H1 (cell line): ENCODE measurements at regions not wholly inside any gene's neighbourhood (a gene's known extent, or its start where the extent isn't known, plus 50 kb on each side); places are given as distances from the start of the nearest gene placed in this dataset.

ENCODE experiments used
- CTCF ChIA-PET: fragments of 300-600 bp; sonication (Branson Sonifier 250); formaldehyde crosslinking; loops from one replicate; lab custom pipeline; 2021; ENCODE audit not compliant: partially characterized antibody; lab: Charles Lee
- POLR2A ChIA-PET: fragments of 300-600 bp; sonication (Branson Sonifier 250); formaldehyde crosslinking; loops from one replicate; lab custom pipeline; 2021; ENCODE audit warnings: inconsistent platforms; ENCODE audit not compliant: partially characterized antibody; lab: Charles Lee
- DNase-seq, 2 experiments: peaks; one replicate each; pipeline versions ENCODE4 v3.0.0 to v3.0.0-alpha.2; 2010 to 2022; ENCODE audit warnings: low spot score in 2 of 2, low read depth in 1 of 2, mixed read lengths in 1 of 2
- FAIRE-seq: peaks from 2 replicates; lab custom pipeline; 2011; peaks lifted over from hg19 to GRCh38; lab: Jason Lieb, UNC
- H2AFZ ChIP-seq: 2 replicates; pipeline ENCODE4 v1.8.1; 2012; ENCODE audit warnings: low read length, inconsistent platforms
- H2AK5ac ChIP-seq: 2 replicates; pipeline ENCODE4 v1.6.1; 2013; ENCODE audit warnings: low read depth, low read length
- H2BK120ac ChIP-seq: replicated peaks from 2 replicates; pipeline ENCODE3; 2013; ENCODE audit warnings: low read depth, low read length, inconsistent platforms
- H2BK12ac ChIP-seq: 2 replicates; pipeline ENCODE4 v1.6.1; 2013; ENCODE audit warnings: low read depth, low read length
- H2BK15ac ChIP-seq: 2 replicates; pipeline ENCODE4 v1.6.1; 2013; ENCODE audit warnings: low read length
- H2BK20ac ChIP-seq: 2 replicates; pipeline ENCODE4 v1.6.1; 2013; ENCODE audit warnings: low read length
- H2BK5ac ChIP-seq: 2 replicates; pipeline ENCODE4 v1.6.1; 2013; ENCODE audit warnings: low read depth, low read length
- H3K14ac ChIP-seq: 2 replicates; pipeline ENCODE4 v1.6.1; 2013; ENCODE audit warnings: inconsistent platforms; ENCODE audit not compliant: insufficient read length
- H3K18ac ChIP-seq: 2 replicates; pipeline ENCODE4 v1.6.1; 2013; ENCODE audit warnings: low read length; ENCODE audit errors: extremely low read depth
- H3K23ac ChIP-seq: 2 replicates; pipeline ENCODE4 v1.6.1; 2013; ENCODE audit warnings: inconsistent platforms; ENCODE audit not compliant: insufficient read length
- H3K23me2 ChIP-seq: 2 replicates; pipeline ENCODE4 v1.6.1; 2013; ENCODE audit warnings: low read depth, low read length
- H3K27ac ChIP-seq: 2 replicates; pipeline ENCODE4 v1.6.1; 2011; ENCODE audit warnings: low read depth, low read length, inconsistent platforms
- H3K27me3 ChIP-seq, 4 experiments: replicated peaks in 1 of 4; 1 replicate in 1 of 4; 2 replicates in 3 of 4; pipeline versions ENCODE4 v1.6.1 to v1.8.1; 2011 to 2013; ENCODE audit warnings: low read length in 3 of 4, mild to moderate bottlenecking in 3 of 4, inconsistent platforms in 2 of 4, mixed read lengths in 2 of 4, moderate library complexity in 1 of 4; ENCODE audit not compliant: control insufficient read depth in 3 of 4, insufficient read depth in 3 of 4; ENCODE audit errors: extremely low read depth in 1 of 4
- H3K36me3 ChIP-seq, 4 experiments: 2 replicates each; pipeline versions ENCODE4 v1.6.1 to v1.8.1; 2011 to 2013; ENCODE audit warnings: mild to moderate bottlenecking in 4 of 4, low read length in 3 of 4, moderate library complexity in 2 of 4, control low read depth in 1 of 4, inconsistent platforms in 1 of 4; ENCODE audit not compliant: insufficient read depth in 4 of 4, control insufficient read depth in 2 of 4
- H3K4ac ChIP-seq: replicated peaks from 2 replicates; pipeline ENCODE3; 2013; ENCODE audit warnings: low read length, low read depth, mixed read lengths, inconsistent platforms; ENCODE audit not compliant: insufficient read length
- H3K4me1 ChIP-seq, 4 experiments: replicated peaks in 1 of 4; 1 replicate in 1 of 4; 2 replicates in 3 of 4; pipeline versions ENCODE4 v1.6.1 to v1.8.1; 2011 to 2013; ENCODE audit warnings: low read length in 3 of 4, inconsistent platforms in 2 of 4, mixed read lengths in 1 of 4; ENCODE audit not compliant: insufficient read depth in 4 of 4, control insufficient read depth in 3 of 4
- H3K4me2 ChIP-seq, 2 experiments: 2 replicates each; pipeline versions ENCODE4 v1.6.1 to v1.8.1; 2011 to 2013; ENCODE audit warnings: low read depth in 2 of 2, low read length in 2 of 2, control low read depth in 1 of 2, inconsistent platforms in 1 of 2, mild to moderate bottlenecking in 1 of 2; ENCODE audit not compliant: insufficient read depth in 1 of 2
- H3K4me3 ChIP-seq, 4 experiments: fragments of 200-600, 300-600 bp in 1 of 4; sonication (generic), shearing (Covaris generic), sonication (Bioruptor Twin) in 1 of 4; 2 replicates each; pipeline versions ENCODE4 v1.5.1 to v1.8.1; 2011 to 2016; ENCODE audit warnings: low read length in 4 of 4, low read depth in 3 of 4, control low read depth in 2 of 4, inconsistent platforms in 2 of 4, mild to moderate bottlenecking in 2 of 4, mixed read lengths in 1 of 4, moderate library complexity in 1 of 4; ENCODE audit not compliant: insufficient read depth in 2 of 4; ENCODE audit errors: extremely low read depth in 1 of 4
- H3K56ac ChIP-seq: replicated peaks from 2 replicates; pipeline ENCODE3; 2013; ENCODE audit warnings: low read depth, mild to moderate bottlenecking, mixed read lengths, low read length, inconsistent platforms; ENCODE audit not compliant: insufficient read length
- H3K79me1 ChIP-seq: 2 replicates; pipeline ENCODE4 v1.6.1; 2013; ENCODE audit warnings: low read depth, low read length, control low read depth
- H3K79me2 ChIP-seq, 2 experiments: 2 replicates each; pipeline versions ENCODE4 v1.6.1 to v1.8.1; 2012 to 2013; ENCODE audit warnings: low read length in 2 of 2, mild to moderate bottlenecking in 2 of 2, inconsistent platforms in 1 of 2; ENCODE audit not compliant: insufficient read depth in 2 of 2, control insufficient read depth in 1 of 2
- H3K9ac ChIP-seq, 4 experiments: replicated peaks in 1 of 4; 1 replicate in 1 of 4; 2 replicates in 3 of 4; pipeline versions ENCODE4 v1.6.1 to v1.8.1; 2011 to 2013; ENCODE audit warnings: low read depth in 3 of 4, low read length in 3 of 4, control low read depth in 2 of 4, mild to moderate bottlenecking in 2 of 4, moderate library complexity in 2 of 4, inconsistent platforms in 1 of 4; ENCODE audit errors: extremely low read depth in 1 of 4
- H3K9me3 ChIP-seq, 2 experiments: 2 replicates each; pipeline versions ENCODE4 v1.6.1 to v1.8.1; 2012 to 2013; ENCODE audit warnings: mild to moderate bottlenecking in 2 of 2, moderate library complexity in 2 of 2, control low read depth in 1 of 2, inconsistent platforms in 1 of 2, low read depth in 1 of 2, low read length in 1 of 2, mixed read lengths in 1 of 2; ENCODE audit not compliant: insufficient read depth in 2 of 2
- H4K20me1 ChIP-seq, 2 experiments: replicated peaks in 1 of 2; 2 replicates each; pipeline versions ENCODE3 to v1.8.1; 2011 to 2013; ENCODE audit warnings: inconsistent platforms in 2 of 2, low read length in 2 of 2, mild to moderate bottlenecking in 1 of 2; ENCODE audit not compliant: insufficient read depth in 2 of 2, control insufficient read depth in 1 of 2
- H4K5ac ChIP-seq: 2 replicates; pipeline ENCODE4 v1.6.1; 2013; ENCODE audit warnings: low read length, low read depth, mixed read lengths, inconsistent platforms; ENCODE audit not compliant: insufficient read length
- H4K8ac ChIP-seq: 2 replicates; pipeline ENCODE4 v1.8.0; 2013; ENCODE audit warnings: mild to moderate bottlenecking, moderate library complexity, low read length, inconsistent platforms; ENCODE audit not compliant: insufficient read depth; ENCODE audit errors: extremely low read depth
- H4K91ac ChIP-seq: replicated peaks from 2 replicates; pipeline ENCODE3; 2013; ENCODE audit warnings: low read length, mixed read lengths, inconsistent platforms; ENCODE audit not compliant: insufficient read length
- HDAC6 ChIP-seq: IDR thresholded peaks from one replicate; pipeline ENCODE4 v1.7.1; 2012; ENCODE audit warnings: low read depth, mild to moderate bottlenecking, inconsistent platforms, low read length, moderate library complexity
- WGBS, 2 experiments: shearing (Covaris generic) in 1 of 2; methylation state at CpG; one replicate each; pipeline versions ENCODE4 v1.1.6 to v1.1.7; 2013 to 2015; ENCODE audit warnings: low lambda C conversion rate in 2 of 2, mixed read lengths in 2 of 2, inconsistent platforms in 1 of 2, low coverage in 1 of 2, missing lambda C conversion rate in 1 of 2; ENCODE audit not compliant: insufficient replicate concordance in 2 of 2, insufficient coverage in 1 of 2, insufficient read length in 1 of 2; ENCODE audit errors: extremely low coverage in 1 of 2, missing lambda C conversion rate in 1 of 2; 5-methylcytosine and 5-hydroxymethylcytosine counted together

- no peak for FAIRE-seq
- Histone ChIP-seq H2BK20ac (no peak overlapping the region), H3K56ac (no peak overlapping the region), H3K36me3 (no peaks in the 10 kb centered on the region), H3K18ac (no peak overlapping the region), H3K9me3 (no peaks in the 10 kb centered on the region), H3K4ac (no peak overlapping the region), H4K20me1 (no peaks in the 10 kb centered on the region), H4K91ac (no peak overlapping the region), H2BK15ac (no peak overlapping the region), H3K27me3 (no peaks in the 10 kb centered on the region), H3K23ac (no peak overlapping the region), H3K4me2 (no peak overlapping the region), H3K9ac (no peak overlapping the region), H3K79me2 (no peaks in the 10 kb centered on the region), H4K8ac (no peak overlapping the region), H3K14ac (no peak overlapping the region), H3K4me3 (no peak overlapping the region), H2AFZ (no peak overlapping the region), H2BK120ac (no peak overlapping the region), H3K79me1 (no peaks in the 10 kb centered on the region), H2BK5ac (no peak overlapping the region), H3K27ac (no peak overlapping the region), H3K23me2 (no peaks in the 10 kb centered on the region; the same call in 1 of the 2 replicates), H2AK5ac (no peak overlapping the region), H2BK12ac (no peak overlapping the region), H4K5ac (no peak overlapping the region), H3K4me1 (no peaks in the 10 kb centered on the region)
- WGBS, 2 experiments, result 100% methylated on average over 2 of the region's 2 CpGs; no CpG with 5 or more reads in 1 of the 2 experiments
- DNase-seq, result no peak
- no peak for TF ChIP-seq HDAC6
- CTCF ChIA-PET, result no interaction called here
- POLR2A ChIA-PET, result no interaction called here
Measured at GRCh38 chrX:147179625-147180024, 365.1 kb upstream of the CXorf51A start.
